ENCODE measurements at regions not wholly inside any gene's neighbourhood (a gene's known extent, or its start where the extent isn't known, plus 50 kb on each side); places are given as distances from the start of the nearest gene placed in this dataset.
A peak's percentile ranks its signal among the peaks of the same experiment; 100 is the strongest.
"Not testable (repeated sequence)": the region's sequence is repeated elsewhere in the genome, so short reads cannot be mapped to it uniquely, and the experiment has no call there.

DNA sequence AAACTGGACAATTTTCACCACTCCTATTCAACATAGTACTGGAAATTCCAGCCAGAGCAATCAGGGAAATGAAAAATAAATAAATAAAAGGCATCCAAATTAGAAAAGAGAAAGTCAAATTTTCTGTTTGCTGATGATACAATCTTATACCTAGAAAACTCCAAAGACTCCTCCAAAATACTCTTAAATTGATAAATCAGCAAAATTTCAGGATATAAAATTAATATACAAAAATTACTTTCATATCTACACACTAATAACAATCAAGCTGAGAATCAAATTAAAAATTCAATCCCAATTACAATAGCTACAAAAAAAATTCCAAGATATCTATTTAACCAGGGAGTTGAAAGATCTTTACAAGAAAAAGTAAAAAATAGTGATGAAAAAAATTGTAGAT, 651.9 kb downstream of the DTWD2 start:
- no peak for DNase-seq (ENCODE audit: low read depth in 2 of 2)
- H3K4me3 ChIP-seq (replicated peaks in 1 of 2; ENCODE audit: low read depth in 2 of 2, low read length in 2 of 2), result no peak overlapping the region
- TF ChIP-seq, protein P1, sequence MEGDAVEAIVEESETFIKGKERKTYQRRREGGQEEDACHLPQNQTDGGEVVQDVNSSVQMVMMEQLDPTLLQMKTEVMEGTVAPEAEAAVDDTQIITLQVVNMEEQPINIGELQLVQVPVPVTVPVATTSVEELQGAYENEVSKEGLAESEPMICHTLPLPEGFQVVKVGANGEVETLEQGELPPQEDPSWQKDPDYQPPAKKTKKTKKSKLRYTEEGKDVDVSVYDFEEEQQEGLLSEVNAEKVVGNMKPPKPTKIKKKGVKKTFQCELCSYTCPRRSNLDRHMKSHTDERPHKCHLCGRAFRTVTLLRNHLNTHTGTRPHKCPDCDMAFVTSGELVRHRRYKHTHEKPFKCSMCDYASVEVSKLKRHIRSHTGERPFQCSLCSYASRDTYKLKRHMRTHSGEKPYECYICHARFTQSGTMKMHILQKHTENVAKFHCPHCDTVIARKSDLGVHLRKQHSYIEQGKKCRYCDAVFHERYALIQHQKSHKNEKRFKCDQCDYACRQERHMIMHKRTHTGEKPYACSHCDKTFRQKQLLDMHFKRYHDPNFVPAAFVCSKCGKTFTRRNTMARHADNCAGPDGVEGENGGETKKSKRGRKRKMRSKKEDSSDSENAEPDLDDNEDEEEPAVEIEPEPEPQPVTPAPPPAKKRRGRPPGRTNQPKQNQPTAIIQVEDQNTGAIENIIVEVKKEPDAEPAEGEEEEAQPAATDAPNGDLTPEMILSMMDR (IDR thresholded peaks at IDR 0.05; ENCODE audit: low read depth, low read length), result no peak

DNA sequence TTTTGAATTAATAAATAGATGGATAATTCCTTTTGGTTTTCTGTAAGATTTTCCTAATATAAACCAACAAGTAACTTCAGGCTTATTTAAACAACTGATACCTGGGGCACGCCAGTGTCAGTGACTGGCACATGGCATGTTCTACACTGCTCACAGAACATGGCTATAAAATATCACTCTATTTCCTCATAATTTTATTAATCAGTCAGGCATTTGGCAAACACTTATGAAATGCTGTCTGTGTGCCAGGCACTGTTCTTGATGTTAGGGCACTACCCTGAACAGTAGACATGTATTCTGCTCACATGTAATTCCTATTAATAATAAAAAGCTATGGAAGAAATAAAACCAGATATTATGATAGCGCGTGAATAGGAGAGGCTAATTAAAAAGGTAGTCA, 661.0 kb downstream of the DTWD2 start:
- no peak overlapping the region for H3K4me3 ChIP-seq (replicated peaks in 1 of 2; ENCODE audit: low read depth in 2 of 2, low read length in 2 of 2)
- TF ChIP-seq, protein P1 (IDR thresholded peaks at IDR 0.05; ENCODE audit: low read depth, low read length), result no peak
- no peak for DNase-seq (ENCODE audit: low read depth in 2 of 2)

DNA sequence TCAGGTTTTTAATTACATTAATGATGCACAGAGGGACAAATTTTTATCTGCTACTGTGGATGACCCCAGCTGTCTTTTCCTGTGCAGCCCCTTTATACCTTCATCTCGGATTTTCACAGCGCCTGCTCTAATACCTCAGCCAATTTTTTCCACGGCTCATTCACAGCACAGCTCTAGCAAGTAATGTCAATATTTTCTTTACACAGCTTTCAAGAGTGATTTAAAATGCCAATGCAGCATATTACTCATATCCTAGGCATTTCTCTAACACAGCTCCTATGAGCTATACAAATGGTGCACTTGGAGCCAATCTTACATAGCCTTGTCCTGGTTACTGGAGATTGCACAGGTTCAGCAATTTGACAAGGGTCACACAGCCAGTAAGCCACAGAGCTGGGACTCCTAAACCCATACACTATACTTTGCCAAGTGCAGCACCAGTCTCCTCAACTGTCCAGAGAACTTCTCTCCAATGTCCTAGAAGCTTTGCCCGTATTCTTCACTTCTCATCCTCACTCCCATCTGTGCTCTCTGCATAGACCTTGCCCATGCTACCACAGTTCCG, 661.8 kb downstream of the DTWD2 start:
- peak in 1 of 2 donors; percentile 12 for DNase-seq (ENCODE audit: low read depth in 2 of 2)
- no peak overlapping the region for H3K4me3 ChIP-seq (replicated peaks in 1 of 2; ENCODE audit: low read depth in 2 of 2, low read length in 2 of 2)

DNA sequence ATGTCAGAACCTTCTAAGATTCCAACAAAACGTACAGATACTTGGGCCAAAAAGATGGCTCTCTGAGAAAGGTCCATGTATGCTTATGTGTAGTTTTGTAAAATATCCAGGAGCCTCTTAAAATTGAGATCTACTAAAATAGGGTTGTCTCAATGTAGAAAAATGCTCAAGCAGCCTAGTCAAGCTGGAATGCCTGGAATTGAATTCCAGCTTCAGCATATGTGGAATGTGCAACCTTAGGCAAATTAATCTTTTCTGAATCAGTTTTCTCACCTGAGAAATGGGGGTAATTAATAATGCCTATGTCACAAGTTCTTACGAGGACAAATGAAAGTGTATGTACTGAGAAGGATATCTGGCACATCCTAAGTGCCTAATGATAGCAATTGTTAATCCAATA, 662.4 kb downstream of the DTWD2 start:
- H3K4me3 ChIP-seq (replicated peaks in 1 of 2; ENCODE audit: low read depth in 2 of 2, low read length in 2 of 2), result no peak overlapping the region
- DNase-seq (ENCODE audit: low read depth in 2 of 2), result no peak
- TF ChIP-seq, protein P1 (IDR thresholded peaks at IDR 0.05; ENCODE audit: low read depth, low read length), result no peak

More for the DNA sequence above, 661.8 kb downstream of the DTWD2 start:
- TF ChIP-seq, protein P1 (IDR thresholded peaks at IDR 0.05; ENCODE audit: low read depth, low read length), result no peak

DNA sequence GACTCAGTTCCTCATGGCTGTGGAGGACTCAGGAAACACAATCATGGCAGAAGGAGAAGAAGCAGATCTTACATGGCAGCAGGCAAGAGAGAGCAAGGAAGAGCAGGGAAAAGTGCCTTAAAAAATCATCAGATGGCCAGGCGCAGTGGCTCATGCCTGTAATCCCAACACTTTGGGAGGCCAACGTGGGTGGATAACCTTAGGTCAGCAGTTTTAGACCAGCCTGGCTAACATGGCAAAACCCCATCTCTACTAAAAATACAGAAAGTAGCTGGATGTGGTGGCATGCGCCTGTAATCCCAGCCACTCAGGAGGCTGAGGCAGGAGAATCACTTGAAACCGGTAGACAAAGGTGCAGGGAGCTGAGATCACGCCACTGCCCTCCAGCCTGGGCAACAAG, 664.6 kb downstream of the DTWD2 start:
- not testable (repeated sequence) for H3K4me3 ChIP-seq (replicated peaks in 1 of 2; ENCODE audit: low read depth in 2 of 2, low read length in 2 of 2); DNase-seq (ENCODE audit: low read depth in 2 of 2)

DNA sequence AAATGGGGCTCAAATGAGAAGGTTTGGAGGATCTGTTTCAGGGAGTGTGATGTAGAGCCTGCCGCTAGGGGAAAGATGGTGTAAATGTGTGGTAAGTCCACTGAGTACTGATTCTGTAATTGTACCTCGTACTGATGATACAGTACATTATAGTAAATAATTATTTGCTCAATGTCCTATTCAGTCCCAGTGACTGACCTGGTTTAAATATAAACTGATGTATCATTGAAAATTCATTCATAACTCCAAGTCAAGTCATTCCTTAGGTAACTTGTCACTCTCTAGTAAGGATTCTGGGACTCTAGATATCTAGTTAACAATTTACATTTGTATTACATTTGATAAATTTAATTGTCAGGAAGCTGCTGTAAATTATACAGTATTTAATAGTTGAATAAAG, 667.3 kb downstream of the DTWD2 start:
- H3K4me3 ChIP-seq (replicated peaks in 1 of 2; ENCODE audit: low read depth in 2 of 2, low read length in 2 of 2), result no peak overlapping the region
- TF ChIP-seq, protein P1 (IDR thresholded peaks at IDR 0.05; ENCODE audit: low read depth, low read length), result no peak
- DNase-seq (ENCODE audit: low read depth in 2 of 2), result no peak

DNA sequence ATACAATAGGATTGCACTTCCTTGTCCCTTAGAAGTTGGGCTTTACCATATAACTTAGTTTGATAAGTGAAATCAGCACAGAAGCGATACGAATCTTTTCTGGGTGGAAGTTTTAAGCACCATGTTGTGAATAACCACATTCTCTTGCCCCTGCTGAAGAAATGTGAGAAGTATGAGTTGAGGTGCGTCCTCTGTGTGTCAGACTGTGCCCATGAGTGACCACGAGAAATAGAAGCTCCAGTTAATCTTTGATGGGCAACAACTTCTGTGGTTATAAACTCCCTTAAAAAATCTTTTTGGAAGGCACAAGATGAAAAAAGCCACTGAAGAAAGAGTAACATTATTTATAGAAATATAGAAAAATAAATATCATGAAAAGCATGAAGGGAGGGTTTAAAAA, 668.2 kb downstream of the DTWD2 start:
- no peak for DNase-seq (ENCODE audit: low read depth in 2 of 2)
- TF ChIP-seq, protein P1 (IDR thresholded peaks at IDR 0.05; ENCODE audit: low read depth, low read length), result no peak
- H3K4me3 ChIP-seq (replicated peaks in 1 of 2; ENCODE audit: low read depth in 2 of 2, low read length in 2 of 2), result no peak overlapping the region
